AG04450 (cell line): ENCODE measurements at regions not wholly inside any gene's neighbourhood (a gene's known extent, or its start where the extent isn't known, plus 50 kb on each side); places are given as distances from the start of the nearest gene placed in this dataset.

Experiments
- CTCF ChIA-PET: fragments of 300-600, 350-600 bp; formaldehyde crosslinking; extraction: SDS; loops from one replicate; lab custom pipeline; 2022; ENCODE audit warnings: antibody characterized with exemption, inconsistent platforms; lab: Charles Lee
- POLR2A ChIA-PET: fragments of 350-600 bp; formaldehyde crosslinking; extraction: SDS; loops from one replicate; lab custom pipeline; 2021; ENCODE audit warnings: antibody characterized with exemption, inconsistent platforms; lab: Yijun Ruan, JAX
- DNase-seq: peaks from one replicate; pipeline ENCODE4 v3.0.0-alpha.2; 2011; ENCODE audit warnings: low read depth, low spot score
- H3K27ac ChIP-seq: one replicate; pipeline ENCODE4 v1.5.1; 2012; ENCODE audit warnings: low read depth, low read length, control low read depth
- H3K27me3 ChIP-seq: one replicate; pipeline ENCODE4 v1.6.0; 2012; ENCODE audit warnings: low read length; ENCODE audit not compliant: control insufficient read depth, insufficient read depth
- H3K4me3 ChIP-seq: 2 replicates; pipeline ENCODE4 v1.5.1; 2011; ENCODE audit warnings: mild to moderate bottlenecking, low read depth, low read length, control low read depth
- H3K9me3 ChIP-seq: 2 replicates; pipeline ENCODE4 v1.5.1; 2012; ENCODE audit warnings: low read length; ENCODE audit not compliant: control insufficient read depth, insufficient read depth
- TF ChIP-seq, protein P1 (sequence below): IDR thresholded peaks from 2 replicates; pipeline ENCODE4 v1.5.1; 2011; ENCODE audit warnings: low read depth, low read length, control low read depth, inconsistent platforms

DNA sequence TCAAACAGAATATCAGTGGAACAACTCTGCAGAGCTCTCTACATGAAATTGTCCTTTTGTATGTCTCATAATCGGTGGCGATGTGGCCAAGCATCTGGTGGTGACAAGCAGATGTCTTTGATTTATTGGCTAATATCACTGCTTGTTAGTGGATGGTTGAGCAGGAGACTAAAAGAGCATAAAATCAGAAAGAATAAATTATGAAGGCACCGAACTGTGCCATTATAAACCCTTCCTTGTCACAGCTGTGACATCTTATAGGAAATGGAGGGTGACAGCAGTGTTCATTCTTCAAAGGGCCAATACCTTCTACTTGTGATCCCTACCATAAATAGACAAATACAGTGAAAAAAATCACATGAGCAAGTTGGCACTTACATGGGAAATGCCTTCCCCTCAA lies 1404.3 kb downstream of the MAT2B start:
- DNase-seq, result no peak
- TF ChIP-seq, protein P1, sequence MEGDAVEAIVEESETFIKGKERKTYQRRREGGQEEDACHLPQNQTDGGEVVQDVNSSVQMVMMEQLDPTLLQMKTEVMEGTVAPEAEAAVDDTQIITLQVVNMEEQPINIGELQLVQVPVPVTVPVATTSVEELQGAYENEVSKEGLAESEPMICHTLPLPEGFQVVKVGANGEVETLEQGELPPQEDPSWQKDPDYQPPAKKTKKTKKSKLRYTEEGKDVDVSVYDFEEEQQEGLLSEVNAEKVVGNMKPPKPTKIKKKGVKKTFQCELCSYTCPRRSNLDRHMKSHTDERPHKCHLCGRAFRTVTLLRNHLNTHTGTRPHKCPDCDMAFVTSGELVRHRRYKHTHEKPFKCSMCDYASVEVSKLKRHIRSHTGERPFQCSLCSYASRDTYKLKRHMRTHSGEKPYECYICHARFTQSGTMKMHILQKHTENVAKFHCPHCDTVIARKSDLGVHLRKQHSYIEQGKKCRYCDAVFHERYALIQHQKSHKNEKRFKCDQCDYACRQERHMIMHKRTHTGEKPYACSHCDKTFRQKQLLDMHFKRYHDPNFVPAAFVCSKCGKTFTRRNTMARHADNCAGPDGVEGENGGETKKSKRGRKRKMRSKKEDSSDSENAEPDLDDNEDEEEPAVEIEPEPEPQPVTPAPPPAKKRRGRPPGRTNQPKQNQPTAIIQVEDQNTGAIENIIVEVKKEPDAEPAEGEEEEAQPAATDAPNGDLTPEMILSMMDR, result no peak
- H3K27ac ChIP-seq, result no peak overlapping the region
- H3K27me3 ChIP-seq, result no peaks in the 10 kb centered on the region
- H3K4me3 ChIP-seq, result no peak overlapping the region
- ChIA-PET CTCF (no interaction called here), POLR2A (no interaction called here)
- no peaks in the 10 kb centered on the region for H3K9me3 ChIP-seq

GRCh38 chr5:164921722-164922121 lies 1416.3 kb downstream of the MAT2B start:
- TF ChIP-seq, protein P1, result no peak
- POLR2A ChIA-PET, result no interaction called here
- Histone ChIP-seq H3K4me3 (no peak overlapping the region), H3K27ac (no peak overlapping the region), H3K9me3 (peaks cover 4% of the 10 kb centered on the region; the same call in 1 of the 2 replicates), H3K27me3 (no peaks in the 10 kb centered on the region)
- CTCF ChIA-PET, result no interaction called here
- no peak for DNase-seq

DNA sequence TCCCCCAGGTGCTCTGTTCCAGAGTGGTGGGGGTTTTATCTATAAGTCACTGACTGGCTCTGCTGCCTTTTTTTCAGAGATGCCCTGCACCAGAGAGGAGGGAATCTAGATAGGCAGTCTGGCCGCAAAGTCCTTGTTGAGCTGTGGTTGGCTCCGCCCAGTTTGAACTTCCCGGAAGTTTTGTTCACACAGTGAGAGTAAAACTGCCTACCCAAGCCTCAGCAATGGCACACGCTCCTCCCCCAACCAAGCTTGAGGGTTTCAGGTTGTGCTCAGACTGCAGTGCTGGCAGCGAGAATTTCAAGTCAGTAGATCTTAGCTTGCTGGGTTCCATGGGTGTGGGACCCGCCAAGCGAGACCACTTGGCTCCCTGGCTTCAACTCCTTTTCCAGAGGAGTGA lies 1428.6 kb downstream of the MAT2B start:
- no peak for DNase-seq
- Histone ChIP-seq H3K27ac (no peak overlapping the region), H3K9me3 (peaks cover 8% of the 10 kb centered on the region), H3K27me3 (no peaks in the 10 kb centered on the region), H3K4me3 (no peak overlapping the region)
- ChIA-PET POLR2A (no interaction called here), CTCF (no interaction called here)
- TF ChIP-seq, protein P1, result no peak

GRCh38 chr5:164934561-164934960 lies 1429.1 kb downstream of the MAT2B start:
- Histone ChIP-seq H3K4me3 (no peak overlapping the region), H3K9me3 (peaks cover 8% of the 10 kb centered on the region), H3K27ac (no peak overlapping the region), H3K27me3 (no peaks in the 10 kb centered on the region)
- TF ChIP-seq, protein P1, result no peak
- DNase-seq, result no peak
- POLR2A ChIA-PET, result no interaction called here
- CTCF ChIA-PET, result no interaction called here

DNA sequence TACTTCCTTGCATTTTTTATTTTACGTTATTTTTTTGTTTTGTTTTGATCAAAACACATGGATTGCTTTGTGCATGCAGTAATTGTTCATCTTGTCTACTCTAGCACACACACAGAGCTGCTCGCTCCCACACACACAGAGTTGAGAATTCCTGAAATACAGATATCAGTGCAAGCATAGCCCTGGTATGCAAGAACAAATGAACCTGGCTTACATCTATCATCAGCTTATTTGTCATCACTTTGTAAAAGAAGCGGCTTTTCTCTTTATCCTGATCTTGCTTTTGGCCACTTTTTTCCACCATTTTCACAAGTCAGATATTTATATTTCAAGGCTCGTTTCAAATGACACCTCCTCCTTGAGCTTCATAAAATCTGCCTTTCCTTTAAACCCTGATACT lies 1435.7 kb downstream of the MAT2B start:
- H3K4me3 ChIP-seq, result no peak overlapping the region
- DNase-seq, result no peak
- no peak overlapping the region for H3K27ac ChIP-seq
- POLR2A ChIA-PET, result no interaction called here
- no peaks in the 10 kb centered on the region for H3K27me3 ChIP-seq
- H3K9me3 ChIP-seq, result no peaks in the 10 kb centered on the region
- TF ChIP-seq, protein P1, result no peak
- CTCF ChIA-PET, result no interaction called here
